ENCODE measurements at regions not wholly inside any gene's neighbourhood (a gene's known extent, or its start where the extent isn't known, plus 50 kb on each side); places are given as distances from the start of the nearest gene placed in this dataset.

DNA sequence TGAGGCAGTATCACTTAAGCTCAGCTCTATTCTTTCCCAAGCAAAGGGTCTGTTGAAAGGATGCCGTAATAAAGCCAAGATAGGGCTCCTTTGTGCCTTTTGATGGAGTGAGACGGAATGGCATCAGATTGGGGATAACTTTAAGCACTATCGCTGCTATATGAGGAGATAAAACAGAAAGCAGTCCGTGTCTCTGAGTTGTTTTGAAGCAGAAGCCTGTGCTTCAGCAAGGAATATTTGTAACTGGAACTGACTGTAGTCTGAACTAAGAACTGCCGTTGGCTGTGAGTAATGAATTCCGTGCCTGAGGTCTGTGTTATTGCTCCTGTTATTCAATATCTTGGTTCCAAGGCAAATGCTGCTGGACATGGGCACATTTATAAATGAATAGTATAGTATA is 297.4 kb downstream of the ANKRD50 start:
- TF ChIP-seq, protein P1, sequence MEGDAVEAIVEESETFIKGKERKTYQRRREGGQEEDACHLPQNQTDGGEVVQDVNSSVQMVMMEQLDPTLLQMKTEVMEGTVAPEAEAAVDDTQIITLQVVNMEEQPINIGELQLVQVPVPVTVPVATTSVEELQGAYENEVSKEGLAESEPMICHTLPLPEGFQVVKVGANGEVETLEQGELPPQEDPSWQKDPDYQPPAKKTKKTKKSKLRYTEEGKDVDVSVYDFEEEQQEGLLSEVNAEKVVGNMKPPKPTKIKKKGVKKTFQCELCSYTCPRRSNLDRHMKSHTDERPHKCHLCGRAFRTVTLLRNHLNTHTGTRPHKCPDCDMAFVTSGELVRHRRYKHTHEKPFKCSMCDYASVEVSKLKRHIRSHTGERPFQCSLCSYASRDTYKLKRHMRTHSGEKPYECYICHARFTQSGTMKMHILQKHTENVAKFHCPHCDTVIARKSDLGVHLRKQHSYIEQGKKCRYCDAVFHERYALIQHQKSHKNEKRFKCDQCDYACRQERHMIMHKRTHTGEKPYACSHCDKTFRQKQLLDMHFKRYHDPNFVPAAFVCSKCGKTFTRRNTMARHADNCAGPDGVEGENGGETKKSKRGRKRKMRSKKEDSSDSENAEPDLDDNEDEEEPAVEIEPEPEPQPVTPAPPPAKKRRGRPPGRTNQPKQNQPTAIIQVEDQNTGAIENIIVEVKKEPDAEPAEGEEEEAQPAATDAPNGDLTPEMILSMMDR (IDR thresholded peaks at IDR 0.05): no peak
- TF ChIP-seq POLR2A (IDR thresholded peaks at IDR 0.05) (no peak), POLR2AphosphoS5 (IDR thresholded peaks at IDR 0.05) (no peak), EP300 (IDR thresholded peaks at IDR 0.05) (no peak)

Measured in upper lobe of left lung (tissue), 4 donors.